ENCODE measurements at regions not wholly inside any gene's neighbourhood (a gene's known extent, or its start where the extent isn't known, plus 50 kb on each side); places are given as distances from the start of the nearest gene placed in this dataset.

- Histone ChIP-seq H4K20me1 (ENCODE audit: insufficient read depth, low read length) (no peaks in the 10 kb centered on the region), H3K9me3 (ENCODE audit: insufficient read depth, low read depth, low read length) (no peaks in the 10 kb centered on the region), H3K36me3 (ENCODE audit: insufficient read depth, low read length) (no peaks in the 10 kb centered on the region), H3K4me2 (ENCODE audit: low read length) (no peak overlapping the region), H3K79me2 (ENCODE audit: insufficient read depth, low read length) (no peaks in the 10 kb centered on the region), H3K4me3 (ENCODE audit: insufficient read depth, low read depth, low read length) (no peak overlapping the region), H2AFZ (ENCODE audit: low read depth, low read length) (no peak overlapping the region), H3K9ac (ENCODE audit: low read length) (no peak overlapping the region), H3K27me3 (ENCODE audit: insufficient read depth, low read length) (no peaks in the 10 kb centered on the region), H3K27ac (ENCODE audit: low read depth, low read length) (no peak overlapping the region), H3K4me1 (ENCODE audit: insufficient read depth, low read length) (no peaks in the 10 kb centered on the region)
- Mint-ChIP-seq H3K4me3 (ENCODE audit: unreplicated experiment) (no peak overlapping the region), H3K27ac (ENCODE audit: unreplicated experiment) (no peak overlapping the region), H3K4me1 (ENCODE audit: low read depth, unreplicated experiment) (no peaks in the 10 kb centered on the region), H3K9me3 (ENCODE audit: unreplicated experiment) (peaks cover 11% of the 10 kb centered on the region), H3K36me3 (ENCODE audit: low read depth, unreplicated experiment) (no peaks in the 10 kb centered on the region), H3K27me3 (ENCODE audit: low read depth, unreplicated experiment) (no peaks in the 10 kb centered on the region)
- no peak for DNase-seq (ENCODE audit: low read depth)
- no peak for FAIRE-seq
- TF ChIP-seq EZH2 (IDR thresholded peaks at IDR 0.05; ENCODE audit: insufficient read depth, low read length), result no peak
- TF ChIP-seq, protein P1, sequence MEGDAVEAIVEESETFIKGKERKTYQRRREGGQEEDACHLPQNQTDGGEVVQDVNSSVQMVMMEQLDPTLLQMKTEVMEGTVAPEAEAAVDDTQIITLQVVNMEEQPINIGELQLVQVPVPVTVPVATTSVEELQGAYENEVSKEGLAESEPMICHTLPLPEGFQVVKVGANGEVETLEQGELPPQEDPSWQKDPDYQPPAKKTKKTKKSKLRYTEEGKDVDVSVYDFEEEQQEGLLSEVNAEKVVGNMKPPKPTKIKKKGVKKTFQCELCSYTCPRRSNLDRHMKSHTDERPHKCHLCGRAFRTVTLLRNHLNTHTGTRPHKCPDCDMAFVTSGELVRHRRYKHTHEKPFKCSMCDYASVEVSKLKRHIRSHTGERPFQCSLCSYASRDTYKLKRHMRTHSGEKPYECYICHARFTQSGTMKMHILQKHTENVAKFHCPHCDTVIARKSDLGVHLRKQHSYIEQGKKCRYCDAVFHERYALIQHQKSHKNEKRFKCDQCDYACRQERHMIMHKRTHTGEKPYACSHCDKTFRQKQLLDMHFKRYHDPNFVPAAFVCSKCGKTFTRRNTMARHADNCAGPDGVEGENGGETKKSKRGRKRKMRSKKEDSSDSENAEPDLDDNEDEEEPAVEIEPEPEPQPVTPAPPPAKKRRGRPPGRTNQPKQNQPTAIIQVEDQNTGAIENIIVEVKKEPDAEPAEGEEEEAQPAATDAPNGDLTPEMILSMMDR (IDR thresholded peaks at IDR 0.05; ENCODE audit: insufficient read depth, low read depth, low read length), result no peak
These were observed 856.8 kb upstream of the CELF2 start for GRCh38 chr10:10160821-10161312.

DNA sequence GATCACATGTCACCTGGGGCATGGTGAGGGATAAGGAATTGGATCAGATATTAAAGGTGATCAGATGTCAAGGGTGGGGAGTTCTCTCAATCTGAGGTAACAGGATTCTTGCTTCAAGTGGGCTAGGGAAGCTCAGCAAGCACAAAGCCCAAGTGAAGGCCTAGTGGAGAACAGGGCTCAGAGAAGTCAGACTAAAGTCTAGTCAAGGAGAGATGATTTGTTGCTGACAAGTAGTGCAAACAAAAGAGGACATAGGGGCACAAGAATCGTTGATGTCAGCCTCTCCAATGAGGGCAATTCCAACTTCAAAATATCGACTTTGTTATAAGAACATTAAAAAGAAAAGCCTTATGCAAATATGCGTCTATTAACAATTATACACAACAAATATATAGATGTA, 852.8 kb upstream of the CELF2 start:
- Mint-ChIP-seq H3K9me3 (ENCODE audit: unreplicated experiment) (peaks cover 8% of the 10 kb centered on the region), H3K27ac (ENCODE audit: unreplicated experiment) (no peak overlapping the region), H3K4me3 (ENCODE audit: unreplicated experiment) (no peak overlapping the region), H3K36me3 (ENCODE audit: low read depth, unreplicated experiment) (no peaks in the 10 kb centered on the region), H3K4me1 (ENCODE audit: low read depth, unreplicated experiment) (no peaks in the 10 kb centered on the region), H3K27me3 (ENCODE audit: low read depth, unreplicated experiment) (no peaks in the 10 kb centered on the region)
- FAIRE-seq (no peak), DNase-seq (ENCODE audit: low read depth) (no peak)
- Histone ChIP-seq H3K4me2 (ENCODE audit: low read length) (no peak overlapping the region), H3K9ac (ENCODE audit: low read length) (no peak overlapping the region), H3K4me1 (ENCODE audit: insufficient read depth, low read length) (no peaks in the 10 kb centered on the region), H4K20me1 (ENCODE audit: insufficient read depth, low read length) (no peaks in the 10 kb centered on the region), H3K27ac (ENCODE audit: low read depth, low read length) (no peak overlapping the region), H3K36me3 (ENCODE audit: insufficient read depth, low read length) (no peaks in the 10 kb centered on the region), H3K4me3 (ENCODE audit: insufficient read depth, low read depth, low read length) (no peak overlapping the region), H3K27me3 (ENCODE audit: insufficient read depth, low read length) (no peaks in the 10 kb centered on the region), H3K9me3 (ENCODE audit: insufficient read depth, low read depth, low read length) (no peaks in the 10 kb centered on the region), H2AFZ (ENCODE audit: low read depth, low read length) (no peak overlapping the region), H3K79me2 (ENCODE audit: insufficient read depth, low read length) (no peaks in the 10 kb centered on the region)
- TF ChIP-seq EZH2 (IDR thresholded peaks at IDR 0.05; ENCODE audit: insufficient read depth, low read length), result no peak
- TF ChIP-seq, protein P1 (IDR thresholded peaks at IDR 0.05; ENCODE audit: insufficient read depth, low read depth, low read length), result no peak

GRCh38 chr10:10165415-10165814, 852.3 kb upstream of the CELF2 start:
- H3K4me1 Mint-ChIP-seq (ENCODE audit: low read depth, unreplicated experiment), result no peaks in the 10 kb centered on the region
- FAIRE-seq (no peak), DNase-seq (ENCODE audit: low read depth) (no peak)
- no peaks in the 10 kb centered on the region for H3K36me3 Mint-ChIP-seq (ENCODE audit: low read depth, unreplicated experiment)
- TF ChIP-seq, protein P1 (IDR thresholded peaks at IDR 0.05; ENCODE audit: insufficient read depth, low read depth, low read length), result no peak
- no peak for TF ChIP-seq EZH2 (IDR thresholded peaks at IDR 0.05; ENCODE audit: insufficient read depth, low read length)
- no peak overlapping the region for H3K27ac Mint-ChIP-seq (ENCODE audit: unreplicated experiment)
- Histone ChIP-seq H3K9ac (ENCODE audit: low read length) (no peak overlapping the region), H3K4me2 (ENCODE audit: low read length) (no peak overlapping the region), H2AFZ (ENCODE audit: low read depth, low read length) (no peak overlapping the region), H3K79me2 (ENCODE audit: insufficient read depth, low read length) (no peaks in the 10 kb centered on the region), H3K4me1 (ENCODE audit: insufficient read depth, low read length) (no peaks in the 10 kb centered on the region), H3K27ac (ENCODE audit: low read depth, low read length) (no peak overlapping the region), H3K36me3 (ENCODE audit: insufficient read depth, low read length) (no peaks in the 10 kb centered on the region), H3K4me3 (ENCODE audit: insufficient read depth, low read depth, low read length) (no peak overlapping the region), H3K27me3 (ENCODE audit: insufficient read depth, low read length) (no peaks in the 10 kb centered on the region), H3K9me3 (ENCODE audit: insufficient read depth, low read depth, low read length) (no peaks in the 10 kb centered on the region), H4K20me1 (ENCODE audit: insufficient read depth, low read length) (no peaks in the 10 kb centered on the region)
- H3K4me3 Mint-ChIP-seq (ENCODE audit: unreplicated experiment), result no peak overlapping the region
- no peaks in the 10 kb centered on the region for H3K27me3 Mint-ChIP-seq (ENCODE audit: low read depth, unreplicated experiment)
- peaks cover 5% of the 10 kb centered on the region for H3K9me3 Mint-ChIP-seq (ENCODE audit: unreplicated experiment)
